ENCODE measurements at regions not wholly inside any gene's neighbourhood (a gene's known extent, or its start where the extent isn't known, plus 50 kb on each side); places are given as distances from the start of the nearest gene placed in this dataset.

GRCh38 chr3:168394439-168394838 is 298.7 kb upstream of the GOLIM4 start:
- no CpG with 5 or more reads among the region's 2 CpGs for WGBS (ENCODE audit: insufficient coverage, insufficient read length)
- no peak for DNase-seq (ENCODE audit: low read depth, low spot score)
- no peak overlapping the region for H3K27ac ChIP-seq (ENCODE audit: low read length)
- H3K4me3 ChIP-seq (ENCODE audit: low read length) = no peak overlapping the region
- H3K27me3 ChIP-seq (ENCODE audit: control insufficient read depth, insufficient read depth, low read length) = no peaks in the 10 kb centered on the region
- no peaks in the 10 kb centered on the region for H3K4me1 ChIP-seq (ENCODE audit: control insufficient read depth, insufficient read depth, low read length)
- no peaks in the 10 kb centered on the region for H3K9me3 ChIP-seq (ENCODE audit: control insufficient read depth, insufficient read depth, low read length)
- no peaks in the 10 kb centered on the region for H3K36me3 ChIP-seq (ENCODE audit: control insufficient read depth, insufficient read depth, low read length)

GRCh38 chr3:168386301-168386700 is 290.6 kb upstream of the GOLIM4 start:
- no peak overlapping the region for H3K27ac ChIP-seq (ENCODE audit: low read length)
- H3K4me1 ChIP-seq (ENCODE audit: control insufficient read depth, insufficient read depth, low read length) = no peaks in the 10 kb centered on the region
- H3K27me3 ChIP-seq (ENCODE audit: control insufficient read depth, insufficient read depth, low read length) = no peaks in the 10 kb centered on the region
- H3K9me3 ChIP-seq (ENCODE audit: control insufficient read depth, insufficient read depth, low read length) = no peaks in the 10 kb centered on the region
- H3K36me3 ChIP-seq (ENCODE audit: control insufficient read depth, insufficient read depth, low read length) = no peaks in the 10 kb centered on the region; the same call in 1 of the 2 replicates
- H3K4me3 ChIP-seq (ENCODE audit: low read length) = no peak overlapping the region
- DNase-seq (ENCODE audit: low read depth, low spot score) = no peak

GRCh38 chr3:168384990-168385389 is 289.3 kb upstream of the GOLIM4 start:
- H3K4me3 ChIP-seq (ENCODE audit: low read length) = no peak overlapping the region
- no peak for DNase-seq (ENCODE audit: low read depth, low spot score)
- no peaks in the 10 kb centered on the region; the same call in 1 of the 2 replicates for H3K36me3 ChIP-seq (ENCODE audit: control insufficient read depth, insufficient read depth, low read length)
- no peaks in the 10 kb centered on the region for H3K9me3 ChIP-seq (ENCODE audit: control insufficient read depth, insufficient read depth, low read length)
- no peaks in the 10 kb centered on the region for H3K4me1 ChIP-seq (ENCODE audit: control insufficient read depth, insufficient read depth, low read length)
- H3K27ac ChIP-seq (ENCODE audit: low read length) = no peak overlapping the region
- no CpG with 5 or more reads among the region's 7 CpGs for WGBS (ENCODE audit: insufficient coverage, insufficient read length)
- H3K27me3 ChIP-seq (ENCODE audit: control insufficient read depth, insufficient read depth, low read length) = no peaks in the 10 kb centered on the region

GRCh38 chr3:168383573-168383972 is 287.8 kb upstream of the GOLIM4 start:
- no CpG with 5 or more reads among the region's 2 CpGs for WGBS (ENCODE audit: insufficient coverage, insufficient read length)
- H3K9me3 ChIP-seq (ENCODE audit: control insufficient read depth, insufficient read depth, low read length) = no peaks in the 10 kb centered on the region
- H3K27me3 ChIP-seq (ENCODE audit: control insufficient read depth, insufficient read depth, low read length) = no peaks in the 10 kb centered on the region
- no peak for DNase-seq (ENCODE audit: low read depth, low spot score)
- H3K4me1 ChIP-seq (ENCODE audit: control insufficient read depth, insufficient read depth, low read length) = no peaks in the 10 kb centered on the region
- no peak overlapping the region for H3K27ac ChIP-seq (ENCODE audit: low read length)
- H3K4me3 ChIP-seq (ENCODE audit: low read length) = no peak overlapping the region
- H3K36me3 ChIP-seq (ENCODE audit: control insufficient read depth, insufficient read depth, low read length) = no peaks in the 10 kb centered on the region; the same call in 1 of the 2 replicates

GRCh38 chr3:168371846-168372245 is 276.1 kb upstream of the GOLIM4 start:
- no peaks in the 10 kb centered on the region for H3K27me3 ChIP-seq (ENCODE audit: control insufficient read depth, insufficient read depth, low read length)
- no peak overlapping the region for H3K27ac ChIP-seq (ENCODE audit: low read length)
- no peaks in the 10 kb centered on the region for H3K36me3 ChIP-seq (ENCODE audit: control insufficient read depth, insufficient read depth, low read length)
- WGBS (ENCODE audit: insufficient coverage, insufficient read length) = no CpG with 5 or more reads among the region's 3 CpGs
- H3K4me3 ChIP-seq (ENCODE audit: low read length) = no peak overlapping the region
- DNase-seq (ENCODE audit: low read depth, low spot score) = no peak
- no peaks in the 10 kb centered on the region for H3K4me1 ChIP-seq (ENCODE audit: control insufficient read depth, insufficient read depth, low read length)
- H3K9me3 ChIP-seq (ENCODE audit: control insufficient read depth, insufficient read depth, low read length) = no peaks in the 10 kb centered on the region

GRCh38 chr3:168364967-168365366 is 269.2 kb upstream of the GOLIM4 start:
- WGBS (ENCODE audit: insufficient coverage, insufficient read length) = no CpG with 5 or more reads among the region's 1 CpG
- Histone ChIP-seq H3K27ac (ENCODE audit: low read length) (no peak overlapping the region), H3K9me3 (ENCODE audit: control insufficient read depth, insufficient read depth, low read length) (no peaks in the 10 kb centered on the region), H3K27me3 (ENCODE audit: control insufficient read depth, insufficient read depth, low read length) (no peaks in the 10 kb centered on the region), H3K4me3 (ENCODE audit: low read length) (no peak overlapping the region), H3K36me3 (ENCODE audit: control insufficient read depth, insufficient read depth, low read length) (no peaks in the 10 kb centered on the region), H3K4me1 (ENCODE audit: control insufficient read depth, insufficient read depth, low read length) (no peaks in the 10 kb centered on the region)
- no peak for DNase-seq (ENCODE audit: low read depth, low spot score)

GRCh38 chr3:168362661-168363247 is 267.0 kb upstream of the GOLIM4 start:
- H3K27me3 ChIP-seq (ENCODE audit: control insufficient read depth, insufficient read depth, low read length) = no peaks in the 10 kb centered on the region
- no peak for DNase-seq (ENCODE audit: low read depth, low spot score)
- no peaks in the 10 kb centered on the region for H3K4me1 ChIP-seq (ENCODE audit: control insufficient read depth, insufficient read depth, low read length)
- H3K36me3 ChIP-seq (ENCODE audit: control insufficient read depth, insufficient read depth, low read length) = no peaks in the 10 kb centered on the region
- no peaks in the 10 kb centered on the region for H3K9me3 ChIP-seq (ENCODE audit: control insufficient read depth, insufficient read depth, low read length)
- no CpG with 5 or more reads among the region's 4 CpGs for WGBS (ENCODE audit: insufficient coverage, insufficient read length)
- H3K27ac ChIP-seq (ENCODE audit: low read length) = no peak overlapping the region
- no peak overlapping the region for H3K4me3 ChIP-seq (ENCODE audit: low read length)

- Histone ChIP-seq H3K27me3 (ENCODE audit: control insufficient read depth, insufficient read depth, low read length) (no peaks in the 10 kb centered on the region), H3K36me3 (ENCODE audit: control insufficient read depth, insufficient read depth, low read length) (no peaks in the 10 kb centered on the region), H3K4me3 (ENCODE audit: low read length) (no peak overlapping the region), H3K4me1 (ENCODE audit: control insufficient read depth, insufficient read depth, low read length) (no peaks in the 10 kb centered on the region), H3K9me3 (ENCODE audit: control insufficient read depth, insufficient read depth, low read length) (no peaks in the 10 kb centered on the region), H3K27ac (ENCODE audit: low read length) (no peak overlapping the region)
- no peak for DNase-seq (ENCODE audit: low read depth, low spot score)
These were observed 266.4 kb upstream of the GOLIM4 start for GRCh38 chr3:168362156-168362555.

GRCh38 chr3:168360993-168361392 is 265.3 kb upstream of the GOLIM4 start:
- no peaks in the 10 kb centered on the region for H3K36me3 ChIP-seq (ENCODE audit: control insufficient read depth, insufficient read depth, low read length)
- no peaks in the 10 kb centered on the region for H3K9me3 ChIP-seq (ENCODE audit: control insufficient read depth, insufficient read depth, low read length)
- H3K27ac ChIP-seq (ENCODE audit: low read length) = no peak overlapping the region
- no peaks in the 10 kb centered on the region for H3K4me1 ChIP-seq (ENCODE audit: control insufficient read depth, insufficient read depth, low read length)
- no peak for DNase-seq (ENCODE audit: low read depth, low spot score)
- no peaks in the 10 kb centered on the region for H3K27me3 ChIP-seq (ENCODE audit: control insufficient read depth, insufficient read depth, low read length)
- no CpG with 5 or more reads among the region's 3 CpGs for WGBS (ENCODE audit: insufficient coverage, insufficient read length)
- no peak overlapping the region for H3K4me3 ChIP-seq (ENCODE audit: low read length)

GRCh38 chr3:168342946-168343850 is 247.5 kb upstream of the GOLIM4 start:
- no peak overlapping the region for H3K4me3 ChIP-seq (ENCODE audit: low read length)
- no peaks in the 10 kb centered on the region for H3K36me3 ChIP-seq (ENCODE audit: control insufficient read depth, insufficient read depth, low read length)
- no peak for DNase-seq (ENCODE audit: low read depth, low spot score)
- H3K27me3 ChIP-seq (ENCODE audit: control insufficient read depth, insufficient read depth, low read length) = no peaks in the 10 kb centered on the region
- H3K4me1 ChIP-seq (ENCODE audit: control insufficient read depth, insufficient read depth, low read length) = no peaks in the 10 kb centered on the region
- H3K9me3 ChIP-seq (ENCODE audit: control insufficient read depth, insufficient read depth, low read length) = no peaks in the 10 kb centered on the region
- H3K27ac ChIP-seq (ENCODE audit: low read length) = no peak overlapping the region
- WGBS (ENCODE audit: insufficient coverage, insufficient read length) = no CpG with 5 or more reads among the region's 9 CpGs

All from iPS DF 6.9 (cell line).